ENCODE measurements at regions not wholly inside any gene's neighbourhood (a gene's known extent, or its start where the extent isn't known, plus 50 kb on each side); places are given as distances from the start of the nearest gene placed in this dataset.

GRCh38 chr3:6524479-6524878 lies 336.4 kb upstream of the GRM7 start:
- no peaks in the 10 kb centered on the region for H4K20me1 ChIP-seq (replicated peaks; ENCODE audit: control insufficient read depth, extremely low read depth, insufficient read depth, low read length)
- intact Hi-C loops (cut with micrococcal nuclease) (no loop called here), dilution Hi-C loops (cut with MboI; ENCODE audit: extremely low pct_ligation_motif_present, low sequenced_read_pairs) (no loop called here)
- H3K9me1 ChIP-seq (replicated peaks; ENCODE audit: control insufficient read depth, extremely low read depth, insufficient read depth, low read length) = no peaks in the 10 kb centered on the region
- no peak overlapping the region for H3K4me2 ChIP-seq (ENCODE audit: insufficient read depth, low read length)
- H3K4me3 ChIP-seq (replicated peaks in 1 of 3; ENCODE audit: insufficient read depth in 1 of 3, low read depth in 1 of 3, low read length in 3 of 3) = no peak overlapping the region
- no peaks in the 10 kb centered on the region for H3K36me3 ChIP-seq (ENCODE audit: control insufficient read depth in 2 of 2, extremely low read depth in 1 of 2, insufficient read depth in 2 of 2, low read length in 2 of 2)
- no peak for DNase-seq (ENCODE audit: low read depth, low spot score)
- BruUV-seq (replicated peaks) = no TSS peak
- CTCF ChIA-PET = no interaction called here
- POLR2A ChIA-PET = no interaction called here
- TF ChIP-seq POLR2A (IDR thresholded peaks at IDR 0.05; ENCODE audit: low read depth, low read length) (no peak), FOS (IDR thresholded peaks at IDR 0.05; ENCODE audit: borderline replicate concordance, insufficient read depth, low read length) (no peak), JUN (IDR thresholded peaks at IDR 0.05; ENCODE audit: borderline replicate concordance, insufficient read depth, insufficient read length, low read depth) (no peak), POLR2AphosphoS5 (IDR thresholded peaks at IDR 0.05; ENCODE audit: insufficient read depth, low read depth, low read length) (no peak)
- TF ChIP-seq, protein P1, sequence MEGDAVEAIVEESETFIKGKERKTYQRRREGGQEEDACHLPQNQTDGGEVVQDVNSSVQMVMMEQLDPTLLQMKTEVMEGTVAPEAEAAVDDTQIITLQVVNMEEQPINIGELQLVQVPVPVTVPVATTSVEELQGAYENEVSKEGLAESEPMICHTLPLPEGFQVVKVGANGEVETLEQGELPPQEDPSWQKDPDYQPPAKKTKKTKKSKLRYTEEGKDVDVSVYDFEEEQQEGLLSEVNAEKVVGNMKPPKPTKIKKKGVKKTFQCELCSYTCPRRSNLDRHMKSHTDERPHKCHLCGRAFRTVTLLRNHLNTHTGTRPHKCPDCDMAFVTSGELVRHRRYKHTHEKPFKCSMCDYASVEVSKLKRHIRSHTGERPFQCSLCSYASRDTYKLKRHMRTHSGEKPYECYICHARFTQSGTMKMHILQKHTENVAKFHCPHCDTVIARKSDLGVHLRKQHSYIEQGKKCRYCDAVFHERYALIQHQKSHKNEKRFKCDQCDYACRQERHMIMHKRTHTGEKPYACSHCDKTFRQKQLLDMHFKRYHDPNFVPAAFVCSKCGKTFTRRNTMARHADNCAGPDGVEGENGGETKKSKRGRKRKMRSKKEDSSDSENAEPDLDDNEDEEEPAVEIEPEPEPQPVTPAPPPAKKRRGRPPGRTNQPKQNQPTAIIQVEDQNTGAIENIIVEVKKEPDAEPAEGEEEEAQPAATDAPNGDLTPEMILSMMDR (IDR thresholded peaks at IDR 0.05; ENCODE audit: extremely low read depth in 1 of 2, insufficient read depth in 1 of 2, low read depth in 1 of 2, low read length in 2 of 2) = no peak
- H3K27me3 ChIP-seq (ENCODE audit: control insufficient read depth in 2 of 2, insufficient read depth in 2 of 2, low read length in 2 of 2) = no peaks in the 10 kb centered on the region
- no peak overlapping the region for H3K9ac ChIP-seq (replicated peaks; ENCODE audit: extremely low read depth, insufficient read depth, low read length)
- H3K9me3 ChIP-seq (replicated peaks; ENCODE audit: control insufficient read depth, insufficient read depth, low read length) = peaks cover 2% of the 10 kb centered on the region
- H3K79me2 ChIP-seq (ENCODE audit: control insufficient read depth, insufficient read depth, low read length) = no peaks in the 10 kb centered on the region
- H2AFZ ChIP-seq (ENCODE audit: low read depth, low read length) = no peak overlapping the region
- no peaks in the 10 kb centered on the region for H3K4me1 ChIP-seq (ENCODE audit: control insufficient read depth, extremely low read depth, insufficient read depth, low read length)
- no peak for FAIRE-seq
- H3K27ac ChIP-seq (ENCODE audit: insufficient read depth, low read depth, low read length) = no peak overlapping the region

DNA sequence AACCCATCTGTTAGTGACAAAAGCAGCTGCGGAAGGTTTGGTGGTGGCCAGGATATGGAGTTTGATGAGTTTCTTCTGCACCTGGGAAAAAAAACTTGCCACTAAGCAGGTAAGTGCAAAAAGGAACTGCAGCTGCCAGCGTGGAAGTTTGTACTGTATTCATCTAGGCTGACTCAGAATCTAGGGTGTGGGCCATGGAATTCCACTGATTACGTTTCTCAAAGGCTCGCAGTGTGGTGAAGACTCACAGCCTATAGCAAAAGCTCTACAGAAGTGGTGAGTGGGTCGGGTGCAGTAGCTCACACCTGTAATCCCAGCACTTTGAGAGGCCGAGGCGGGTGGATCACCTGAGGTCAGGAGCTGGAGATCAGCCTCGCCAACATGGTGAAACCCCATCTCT lies 334.6 kb upstream of the GRM7 start:
- TF ChIP-seq EZH2 (IDR thresholded peaks at IDR 0.05; ENCODE audit: borderline replicate concordance, low read depth, low read length, severe bottlenecking) = no peak
- TF ChIP-seq, protein P2, sequence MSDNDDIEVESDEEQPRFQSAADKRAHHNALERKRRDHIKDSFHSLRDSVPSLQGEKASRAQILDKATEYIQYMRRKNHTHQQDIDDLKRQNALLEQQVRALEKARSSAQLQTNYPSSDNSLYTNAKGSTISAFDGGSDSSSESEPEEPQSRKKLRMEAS (IDR thresholded peaks at IDR 0.05; ENCODE audit: insufficient read depth, insufficient read length) = no peak
- TF ChIP-seq POLR2AphosphoS5 (IDR thresholded peaks at IDR 0.05; ENCODE audit: insufficient read depth, low read depth, low read length) = no peak
- no peak for TF ChIP-seq MYC (IDR thresholded peaks at IDR 0.05; ENCODE audit: low read depth, low read length)
- TF ChIP-seq GATA2 (IDR thresholded peaks at IDR 0.05; ENCODE audit: insufficient read depth, insufficient read length, low read depth, low read length) = no peak
- TF ChIP-seq JUN (IDR thresholded peaks at IDR 0.05; ENCODE audit: borderline replicate concordance, insufficient read depth, insufficient read length, low read depth) = no peak
- TF ChIP-seq, protein P1 (IDR thresholded peaks at IDR 0.05; ENCODE audit: extremely low read depth in 1 of 2, insufficient read depth in 1 of 2, low read depth in 1 of 2, low read length in 2 of 2) = no peak
- TF ChIP-seq POLR2A (IDR thresholded peaks at IDR 0.05; ENCODE audit: low read depth, low read length) = no peak
- no peak for TF ChIP-seq FOS (IDR thresholded peaks at IDR 0.05; ENCODE audit: borderline replicate concordance, insufficient read depth, low read length)

More for the DNA sequence above, 334.6 kb upstream of the GRM7 start:
- DNase-seq (ENCODE audit: low read depth, low spot score) (no peak), FAIRE-seq (no peak)
- Histone ChIP-seq H3K4me2 (ENCODE audit: insufficient read depth, low read length) (no peak overlapping the region), H3K9ac (replicated peaks; ENCODE audit: extremely low read depth, insufficient read depth, low read length) (no peak overlapping the region), H4K20me1 (replicated peaks; ENCODE audit: control insufficient read depth, extremely low read depth, insufficient read depth, low read length) (no peaks in the 10 kb centered on the region), H3K4me3 (replicated peaks in 1 of 3; ENCODE audit: insufficient read depth in 1 of 3, low read depth in 1 of 3, low read length in 3 of 3) (no peak overlapping the region), H3K27ac (ENCODE audit: insufficient read depth, low read depth, low read length) (no peak overlapping the region), H3K27me3 (ENCODE audit: control insufficient read depth in 2 of 2, insufficient read depth in 2 of 2, low read length in 2 of 2) (no peaks in the 10 kb centered on the region), H2AFZ (ENCODE audit: low read depth, low read length) (no peak overlapping the region), H3K36me3 (ENCODE audit: control insufficient read depth in 2 of 2, extremely low read depth in 1 of 2, insufficient read depth in 2 of 2, low read length in 2 of 2) (no peaks in the 10 kb centered on the region), H3K9me3 (replicated peaks; ENCODE audit: control insufficient read depth, insufficient read depth, low read length) (no peaks in the 10 kb centered on the region), H3K9me1 (replicated peaks; ENCODE audit: control insufficient read depth, extremely low read depth, insufficient read depth, low read length) (no peaks in the 10 kb centered on the region), H3K79me2 (ENCODE audit: control insufficient read depth, insufficient read depth, low read length) (no peaks in the 10 kb centered on the region), H3K4me1 (ENCODE audit: control insufficient read depth, extremely low read depth, insufficient read depth, low read length) (no peaks in the 10 kb centered on the region)
- dilution Hi-C loops (cut with MboI; ENCODE audit: extremely low pct_ligation_motif_present, low sequenced_read_pairs) = no loop called here
- POLR2A ChIA-PET = no interaction called here
- CTCF ChIA-PET = no interaction called here
- BruUV-seq (replicated peaks) = no TSS peak
- intact Hi-C loops (cut with micrococcal nuclease) = no loop called here

Measured in endothelial cell of umbilical vein (primary cell).